A673 (cell line): ENCODE measurements at regions not wholly inside any gene's neighbourhood (a gene's known extent, or its start where the extent isn't known, plus 50 kb on each side); places are given as distances from the start of the nearest gene placed in this dataset.

Source experiments
- BruUV-seq: library from RNA; stranded (reverse); fragments of 400-500 nt; replicated peaks from 2 replicates; lab custom pipeline; 2021; lab: Mats Ljungman, UMichigan
- CTCF ChIA-PET: fragments of 300-600 bp; sonication (Branson Sonifier 250); formaldehyde crosslinking; loops from one replicate; lab custom pipeline; 2022; ENCODE audit warnings: antibody characterized with exemption; lab: Charles Lee
- POLR2A ChIA-PET: fragments of 300-600 bp; sonication (Branson Sonifier 250); formaldehyde crosslinking; loops from one replicate; lab custom pipeline; 2022; ENCODE audit warnings: antibody characterized with exemption; ENCODE audit not compliant: low non-redundant PET; lab: Charles Lee
- DNase-seq: peaks from one replicate; pipeline ENCODE4 v3.0.0-alpha.2; 2015; ENCODE audit warnings: low spot score
- H3K27ac ChIP-seq: fragments of 200-600 bp; sonication (generic); 2 replicates; pipeline ENCODE4 v1.5.1; 2016; ENCODE audit warnings: mixed run types, low read depth, mild to moderate bottlenecking, mixed read lengths, antibody characterized with exemption, low read length; ENCODE audit not compliant: poor library complexity, severe bottlenecking
- H3K27me3 ChIP-seq: fragments of 200-600 bp; sonication (generic); replicated peaks from 2 replicates; pipeline ENCODE4 v1.6.1; 2017; ENCODE audit warnings: mixed run types, low read depth, mild to moderate bottlenecking, mixed read lengths, antibody characterized with exemption, low read length; ENCODE audit not compliant: insufficient read depth, poor library complexity
- H3K36me3 ChIP-seq: fragments of 200-600 bp; sonication (generic); 2 replicates; pipeline ENCODE4 v1.6.1; 2016; ENCODE audit warnings: mixed run types, mild to moderate bottlenecking, mixed read lengths, antibody characterized with exemption, low read length; ENCODE audit not compliant: insufficient read depth, poor library complexity, severe bottlenecking
- H3K4me1 ChIP-seq: fragments of 200-600 bp; sonication (generic); 2 replicates; pipeline ENCODE4 v1.6.1; 2017; ENCODE audit warnings: mixed run types, mild to moderate bottlenecking, mixed read lengths, antibody characterized with exemption, low read length; ENCODE audit not compliant: insufficient read depth, poor library complexity, severe bottlenecking
- H3K4me3 ChIP-seq: fragments of 200-600 bp; sonication (generic); 2 replicates; pipeline ENCODE4 v1.5.1; 2016; ENCODE audit warnings: low read depth, mixed run types, mild to moderate bottlenecking, mixed read lengths, low read length; ENCODE audit not compliant: poor library complexity, severe bottlenecking
- H3K9me3 ChIP-seq: fragments of 200-600 bp; sonication (generic); 2 replicates; pipeline ENCODE4 v1.6.1; 2016; ENCODE audit warnings: mixed run types, low read depth, mild to moderate bottlenecking, mixed read lengths, antibody characterized with exemption, low read length; ENCODE audit not compliant: poor library complexity, severe bottlenecking
- CTCF ChIP-seq: fragments of 300-800, 200-600 bp; sonication (generic); conservative IDR thresholded peaks from 2 replicates; pipeline ENCODE4 v1.5.1; 2017; ENCODE audit warnings: low read depth, mild to moderate bottlenecking, antibody characterized with exemption, low read length, moderate library complexity, mixed read lengths
- EZH2 ChIP-seq: fragments of 200-600 bp; sonication (generic); IDR thresholded peaks from 2 replicates; pipeline ENCODE4 v1.6.1; 2017; ENCODE audit warnings: borderline replicate concordance, low read depth, mild to moderate bottlenecking, mixed read lengths, antibody characterized with exemption, low read length; ENCODE audit not compliant: poor library complexity, severe bottlenecking
- intact Hi-C: fragments of 100-400 bp; cut with micrococcal nuclease; formaldehyde crosslinking; loops from one replicate; pipeline ENCODE4 v1.10.0; 2022; ENCODE audit not compliant: unreplicated experiment

GRCh38 chr10:2296179-2296891 is 559.0 kb upstream of the ADARB2 start:
- no peak for DNase-seq
- no peaks in the 10 kb centered on the region for H3K9me3 ChIP-seq
- no peaks in the 10 kb centered on the region for H3K36me3 ChIP-seq
- H3K4me3 ChIP-seq, result no peak overlapping the region
- POLR2A ChIA-PET, result interaction anchor here (0.6 kb wide), 1 partner anchor 709 kb away, joined by 3 read pairs; no protein-coding TSS in a partner anchor
- H3K27ac ChIP-seq, result no peak overlapping the region
- intact Hi-C loops, result no loop called here
- CTCF ChIA-PET, result no interaction called here
- TF ChIP-seq CTCF, result no peak
- TF ChIP-seq EZH2, result no peak
- peaks cover 75% of the 10 kb centered on the region for H3K27me3 ChIP-seq
- no peaks in the 10 kb centered on the region for H3K4me1 ChIP-seq
- BruUV-seq, result no TSS peak

- no peak for DNase-seq
- Histone ChIP-seq H3K36me3 (no peaks in the 10 kb centered on the region), H3K27ac (no peak overlapping the region), H3K27me3 (peaks cover 75% of the 10 kb centered on the region), H3K4me1 (no peaks in the 10 kb centered on the region), H3K9me3 (no peaks in the 10 kb centered on the region), H3K4me3 (no peak overlapping the region)
- BruUV-seq, result no TSS peak
- ChIA-PET CTCF (no interaction called here), POLR2A (no interaction called here)
- intact Hi-C loops, result no loop called here
- TF ChIP-seq CTCF (no peak), EZH2 (no peak)
Observed at GRCh38 chr10:2294739-2295138, 557.4 kb upstream of the ADARB2 start.

GRCh38 chr10:2284071-2284470 is 546.7 kb upstream of the ADARB2 start:
- CTCF ChIA-PET, result no interaction called here
- no peak for TF ChIP-seq CTCF
- no peak for TF ChIP-seq EZH2
- no peak overlapping the region for H3K4me3 ChIP-seq
- no TSS peak for BruUV-seq
- no peaks in the 10 kb centered on the region for H3K9me3 ChIP-seq
- no peak overlapping the region for H3K27ac ChIP-seq
- no peaks in the 10 kb centered on the region for H3K36me3 ChIP-seq
- intact Hi-C loops, result no loop called here
- POLR2A ChIA-PET, result interaction anchor here (0.5 kb wide), 1 partner anchor 362 kb away, joined by 3 read pairs; no protein-coding TSS in a partner anchor
- H3K27me3 ChIP-seq, result peaks cover 82% of the 10 kb centered on the region
- peaks cover 16% of the 10 kb centered on the region for H3K4me1 ChIP-seq
- no peak for DNase-seq
